ENCODE measurements at regions not wholly inside any gene's neighbourhood (a gene's known extent, or its start where the extent isn't known, plus 50 kb on each side); places are given as distances from the start of the nearest gene placed in this dataset.

DNA sequence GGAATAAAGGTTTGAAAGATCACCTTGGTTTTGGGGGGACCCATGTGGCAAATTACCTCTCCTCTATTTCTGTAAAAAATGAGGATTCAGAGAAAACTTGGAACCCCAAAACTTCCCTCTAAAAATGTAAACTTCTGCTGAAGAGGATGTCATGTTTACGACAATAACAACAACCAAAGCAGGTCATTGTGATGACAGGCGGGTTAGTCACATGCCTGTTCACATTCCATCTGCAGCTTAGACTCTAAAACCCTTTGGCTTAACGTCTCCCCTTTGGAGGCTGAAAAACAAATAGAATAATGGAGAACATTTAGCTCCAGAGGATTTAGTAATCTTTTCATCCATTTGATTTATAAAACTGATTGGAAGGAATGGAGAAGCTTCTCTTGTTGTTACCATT, 75.0 kb upstream of the FAM9C start:
- Histone ChIP-seq H3K4me1 (ENCODE audit: control insufficient read depth in 2 of 3, insufficient read depth in 2 of 3, low read depth in 1 of 3, low read length in 3 of 3) (peaks cover 0 to 14% (median 0%) of the 10 kb centered on the region in 3 donors), H3K27ac (ENCODE audit: low read depth in 2 of 2, low read length in 2 of 2) (peak overlapping the region in 1 of 2 donors; percentile 67)
- intact Hi-C loops (cut with DNase I) = no loop called here

DNA sequence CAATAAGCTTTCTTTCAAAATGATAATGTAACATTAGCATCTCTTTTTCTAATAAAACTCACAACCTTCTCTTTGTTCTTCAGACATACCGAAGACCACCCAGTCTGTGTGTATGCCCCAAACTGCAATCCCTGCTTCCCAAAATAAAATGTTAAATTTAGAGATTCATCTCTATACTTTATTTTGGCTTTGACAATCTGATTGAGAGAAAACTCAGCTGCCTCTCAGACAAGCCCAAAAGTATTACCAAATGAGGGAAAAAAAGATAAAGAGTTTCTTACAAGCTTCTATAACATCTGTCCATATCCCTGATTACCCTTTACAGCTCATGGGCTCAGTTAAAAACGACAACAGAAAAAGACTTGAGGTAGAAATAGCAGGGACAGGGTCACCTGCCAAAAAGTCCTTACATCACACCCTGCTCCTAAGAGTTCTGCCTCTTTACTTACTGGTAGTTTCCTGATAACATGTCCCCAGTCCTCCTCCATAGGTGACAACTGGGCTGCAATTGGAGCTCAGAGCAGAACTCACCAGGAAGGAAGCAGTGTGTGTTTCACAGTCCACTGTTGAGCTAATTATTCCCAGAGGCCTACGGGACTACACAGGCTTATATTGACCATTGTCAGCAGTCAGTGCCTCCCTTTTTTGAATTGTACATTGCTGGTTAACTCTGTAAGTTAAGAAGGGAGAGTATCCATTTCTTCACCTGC, 70.9 kb upstream of the FAM9C start:
- intact Hi-C loops (cut with DNase I) = no loop called here
- no peaks in the 10 kb centered on the region for H3K9me3 ChIP-seq (ENCODE audit: control insufficient read depth in 2 of 3, insufficient read depth in 1 of 3, low read length in 3 of 3)
- DNase-seq = no peak
- no peak for FAIRE-seq
- H3K27me3 ChIP-seq (ENCODE audit: control insufficient read depth, insufficient read depth, low read length) = no peaks in the 10 kb centered on the region
- no peak overlapping the region for H3K9ac ChIP-seq (ENCODE audit: low read length in 3 of 3)
- H3K4me3 ChIP-seq (ENCODE audit: low read length in 3 of 3) = no peak overlapping the region
- no peaks in the 10 kb centered on the region for H3K36me3 ChIP-seq (ENCODE audit: control insufficient read depth in 2 of 3, insufficient read depth in 3 of 3, low read length in 3 of 3)
- no peak overlapping the region for H3K27ac ChIP-seq (ENCODE audit: low read depth in 2 of 2, low read length in 2 of 2)
- H3K4me1 ChIP-seq (ENCODE audit: control insufficient read depth in 2 of 3, insufficient read depth in 2 of 3, low read depth in 1 of 3, low read length in 3 of 3) = peaks cover 0 to 11% (median 0%) of the 10 kb centered on the region in 3 donors
- TF ChIP-seq, protein P1, sequence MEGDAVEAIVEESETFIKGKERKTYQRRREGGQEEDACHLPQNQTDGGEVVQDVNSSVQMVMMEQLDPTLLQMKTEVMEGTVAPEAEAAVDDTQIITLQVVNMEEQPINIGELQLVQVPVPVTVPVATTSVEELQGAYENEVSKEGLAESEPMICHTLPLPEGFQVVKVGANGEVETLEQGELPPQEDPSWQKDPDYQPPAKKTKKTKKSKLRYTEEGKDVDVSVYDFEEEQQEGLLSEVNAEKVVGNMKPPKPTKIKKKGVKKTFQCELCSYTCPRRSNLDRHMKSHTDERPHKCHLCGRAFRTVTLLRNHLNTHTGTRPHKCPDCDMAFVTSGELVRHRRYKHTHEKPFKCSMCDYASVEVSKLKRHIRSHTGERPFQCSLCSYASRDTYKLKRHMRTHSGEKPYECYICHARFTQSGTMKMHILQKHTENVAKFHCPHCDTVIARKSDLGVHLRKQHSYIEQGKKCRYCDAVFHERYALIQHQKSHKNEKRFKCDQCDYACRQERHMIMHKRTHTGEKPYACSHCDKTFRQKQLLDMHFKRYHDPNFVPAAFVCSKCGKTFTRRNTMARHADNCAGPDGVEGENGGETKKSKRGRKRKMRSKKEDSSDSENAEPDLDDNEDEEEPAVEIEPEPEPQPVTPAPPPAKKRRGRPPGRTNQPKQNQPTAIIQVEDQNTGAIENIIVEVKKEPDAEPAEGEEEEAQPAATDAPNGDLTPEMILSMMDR (IDR thresholded peaks at IDR 0.05; ENCODE audit: borderline replicate concordance, extremely low read depth, insufficient read depth) = no peak

More for the DNA sequence above, 75.0 kb upstream of the FAM9C start:
- no peak overlapping the region for H3K9ac ChIP-seq (ENCODE audit: low read length in 3 of 3)
- H3K27me3 ChIP-seq (ENCODE audit: control insufficient read depth, insufficient read depth, low read length) = no peaks in the 10 kb centered on the region
- H3K36me3 ChIP-seq (ENCODE audit: control insufficient read depth in 2 of 3, insufficient read depth in 3 of 3, low read length in 3 of 3) = no peaks in the 10 kb centered on the region
- FAIRE-seq (no peak), DNase-seq (no peak)
- H3K9me3 ChIP-seq (ENCODE audit: control insufficient read depth in 2 of 3, insufficient read depth in 1 of 3, low read length in 3 of 3) = no peaks in the 10 kb centered on the region
- no peak overlapping the region for H3K4me3 ChIP-seq (ENCODE audit: low read length in 3 of 3)
- TF ChIP-seq, protein P1 (IDR thresholded peaks at IDR 0.05; ENCODE audit: borderline replicate concordance, extremely low read depth, insufficient read depth) = no peak

DNA sequence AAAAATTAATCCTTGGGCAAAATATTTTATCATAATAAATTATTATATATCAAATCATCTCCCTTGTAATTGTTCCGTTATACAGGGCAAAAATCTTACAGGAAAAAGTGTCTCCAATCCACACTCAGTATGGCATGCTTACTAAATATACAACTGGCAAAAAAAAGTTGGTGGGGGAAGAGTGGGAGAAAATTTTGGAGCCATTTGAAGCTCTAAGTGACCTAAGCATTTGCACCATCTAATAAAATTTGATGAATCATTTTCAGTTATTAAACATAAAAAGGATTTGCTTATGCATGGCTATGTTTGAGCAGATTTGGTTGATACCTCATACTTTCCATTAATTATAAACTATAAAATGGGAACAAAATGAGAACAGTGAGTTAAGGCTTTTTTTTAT, 68.1 kb upstream of the FAM9C start:
- intact Hi-C loops (cut with DNase I) = no loop called here
- TF ChIP-seq, protein P1 (IDR thresholded peaks at IDR 0.05; ENCODE audit: borderline replicate concordance, extremely low read depth, insufficient read depth) = no peak
- H3K4me3 ChIP-seq (ENCODE audit: low read length in 3 of 3) = no peak overlapping the region
- no peaks in the 10 kb centered on the region for H3K36me3 ChIP-seq (ENCODE audit: control insufficient read depth in 2 of 3, insufficient read depth in 3 of 3, low read length in 3 of 3)
- H3K9me3 ChIP-seq (ENCODE audit: control insufficient read depth in 2 of 3, insufficient read depth in 1 of 3, low read length in 3 of 3) = no peaks in the 10 kb centered on the region
- FAIRE-seq (no peak), DNase-seq (no peak)
- H3K27me3 ChIP-seq (ENCODE audit: control insufficient read depth, insufficient read depth, low read length) = no peaks in the 10 kb centered on the region
- no peak overlapping the region for H3K27ac ChIP-seq (ENCODE audit: low read depth in 2 of 2, low read length in 2 of 2)
- peaks cover 0 to 8% (median 0%) of the 10 kb centered on the region in 3 donors for H3K4me1 ChIP-seq (ENCODE audit: control insufficient read depth in 2 of 3, insufficient read depth in 2 of 3, low read depth in 1 of 3, low read length in 3 of 3)
- no peak overlapping the region for H3K9ac ChIP-seq (ENCODE audit: low read length in 3 of 3)
